Keratinocyte (primary cell): ENCODE measurements at regions not wholly inside any gene's neighbourhood (a gene's known extent, or its start where the extent isn't known, plus 50 kb on each side); places are given as distances from the start of the nearest gene placed in this dataset.
"Not testable (repeated sequence)": the region's sequence is repeated elsewhere in the genome, so short reads cannot be mapped to it uniquely, and the experiment has no call there.

Experiments
- DNase-seq: peaks from one replicate; pipeline ENCODE4 v3.0.0-alpha.2; 2011; ENCODE audit warnings: low read depth, missing footprints, low spot score
- FAIRE-seq: peaks from 2 replicates; lab custom pipeline; 2011; peaks lifted over from hg19 to GRCh38; lab: Jason Lieb, UNC
- H2AFZ ChIP-seq: 2 replicates; pipeline ENCODE4 v1.6.0; 2012; ENCODE audit warnings: low read length, control low read depth, inconsistent platforms; ENCODE audit not compliant: control insufficient read depth
- H3K27ac ChIP-seq: 2 replicates; pipeline ENCODE4 v1.5.1; 2011; ENCODE audit warnings: low read length; ENCODE audit not compliant: control insufficient read depth, insufficient read depth
- H3K27me3 ChIP-seq: 3 replicates; pipeline ENCODE4 v1.6.0; 2011; ENCODE audit warnings: low read length; ENCODE audit not compliant: control insufficient read depth, insufficient read depth; ENCODE audit errors: extremely low read depth
- H3K36me3 ChIP-seq, 2 experiments: 2 replicates in 1 of 2; 3 replicates in 1 of 2; pipeline ENCODE4 v1.5.1; 2011; ENCODE audit warnings: low read length in 2 of 2, mild to moderate bottlenecking in 1 of 2; ENCODE audit not compliant: control insufficient read depth in 2 of 2, insufficient read depth in 2 of 2; ENCODE audit errors: extremely low read depth in 1 of 2
- H3K4me1 ChIP-seq: 3 replicates; pipeline ENCODE4 v1.5.1; 2011; ENCODE audit warnings: low read length; ENCODE audit not compliant: control insufficient read depth, insufficient read depth; ENCODE audit errors: extremely low read depth
- H3K4me2 ChIP-seq: 3 replicates; pipeline ENCODE4 v1.6.0; 2011; ENCODE audit warnings: low read depth, low read length; ENCODE audit not compliant: control insufficient read depth, insufficient read depth; ENCODE audit errors: extremely low read depth
- H3K4me3 ChIP-seq, 3 experiments: fragments of 200-600 bp in 1 of 3; sonication (generic) in 1 of 3; 2 replicates in 2 of 3; 3 replicates in 1 of 3; pipeline ENCODE4 v1.5.1; 2011 to 2016; ENCODE audit warnings: low read length in 3 of 3, mild to moderate bottlenecking in 3 of 3, control low read depth in 2 of 3, inconsistent platforms in 1 of 3, low read depth in 1 of 3, mixed read lengths in 1 of 3, mixed run types in 1 of 3, moderate library complexity in 1 of 3; ENCODE audit not compliant: control insufficient read depth in 2 of 3, insufficient read depth in 2 of 3; ENCODE audit errors: extremely low read depth in 1 of 3
- H3K79me2 ChIP-seq: 2 replicates; pipeline ENCODE4 v1.6.0; 2012; ENCODE audit warnings: low read length; ENCODE audit not compliant: control insufficient read depth, insufficient read depth
- H3K9ac ChIP-seq: 3 replicates; pipeline ENCODE4 v1.6.0; 2011; ENCODE audit warnings: low read length; ENCODE audit not compliant: control insufficient read depth, insufficient read depth; ENCODE audit errors: extremely low read depth
- H3K9me1 ChIP-seq: 3 replicates; pipeline ENCODE4 v1.6.0; 2011; ENCODE audit warnings: low read length; ENCODE audit not compliant: control insufficient read depth, insufficient read depth; ENCODE audit errors: extremely low read depth
- H3K9me3 ChIP-seq: 2 replicates; pipeline ENCODE4 v1.5.1; 2012; ENCODE audit warnings: low read depth, low read length; ENCODE audit not compliant: control insufficient read depth
- H4K20me1 ChIP-seq: 3 replicates; pipeline ENCODE4 v1.6.0; 2011; ENCODE audit warnings: low read length; ENCODE audit not compliant: control insufficient read depth, insufficient read depth; ENCODE audit errors: extremely low read depth
- EZH2 ChIP-seq: IDR thresholded peaks from one replicate; pipeline ENCODE4 v1.6.1; 2012; ENCODE audit warnings: inconsistent platforms, mild to moderate bottlenecking, low read length, moderate library complexity
- dilution Hi-C: fragments of 300-500 bp; cut with MboI; formaldehyde crosslinking; loops from one replicate; pipeline ENCODE4 v1.7.0; 2020; ENCODE audit warnings: low sequenced_read_pairs; ENCODE audit not compliant: extremely low pct_ligation_motif_present
- TF ChIP-seq, protein P1 (sequence below), 3 experiments: IDR thresholded peaks in 1 of 3; conservative IDR thresholded peaks in 1 of 3; optimal IDR thresholded peaks in 1 of 3; 2 replicates in 2 of 3; 3 replicates in 1 of 3; pipeline versions ENCODE3 to v1.5.1; 2011; ENCODE audit warnings: low read length in 3 of 3, mild to moderate bottlenecking in 3 of 3, moderate library complexity in 2 of 3, control low read depth in 1 of 3, inconsistent platforms in 1 of 3; ENCODE audit not compliant: insufficient read depth in 2 of 3; ENCODE audit errors: extremely low read depth in 1 of 3

DNA sequence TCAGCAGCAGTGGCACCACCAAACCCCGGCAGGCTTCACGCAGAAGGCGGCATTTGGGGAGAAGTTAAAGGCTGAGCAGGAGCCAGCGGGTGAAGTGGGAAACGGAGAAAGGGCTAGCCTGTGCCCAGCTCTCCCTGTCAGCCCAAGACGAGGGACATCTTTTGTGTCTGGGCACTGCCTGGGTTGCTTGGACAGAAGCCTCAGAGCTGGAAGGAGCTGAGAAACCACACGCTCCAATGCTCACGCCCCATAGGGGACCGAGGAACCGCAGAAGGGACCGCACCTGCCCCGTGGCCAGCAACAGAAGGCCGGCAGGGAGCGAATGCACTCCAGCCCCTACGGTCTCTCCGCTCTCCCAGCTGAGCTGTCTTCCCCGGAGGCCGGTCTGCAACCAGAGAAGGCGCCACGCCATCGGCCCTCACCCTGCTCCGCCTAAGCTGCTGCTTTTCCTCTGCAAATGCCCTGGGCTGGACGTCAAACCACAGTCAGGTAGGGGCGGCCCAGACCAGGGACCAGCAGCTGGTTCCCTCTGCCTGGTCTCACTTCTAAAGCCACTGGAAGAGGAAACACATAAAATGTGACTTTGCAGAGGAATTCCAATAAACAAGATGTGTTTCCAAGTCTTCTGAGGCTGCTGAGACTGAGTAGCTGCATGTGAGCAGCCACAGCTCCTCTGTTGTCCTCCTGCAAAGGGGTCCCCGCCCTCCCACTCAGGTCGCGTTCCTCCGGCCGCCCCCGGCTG is 182.4 kb upstream of the ZNF469 start:
- H3K27ac ChIP-seq, H3K36me3 ChIP-seq, H3K9ac ChIP-seq, H3K9me1 ChIP-seq, H3K27me3 ChIP-seq, H4K20me1 ChIP-seq, FAIRE-seq, H2AFZ ChIP-seq, H3K9me3 ChIP-seq, H3K4me1 ChIP-seq, dilution Hi-C loops, DNase-seq, H3K4me2 ChIP-seq, H3K4me3 ChIP-seq, H3K79me2 ChIP-seq: not testable (repeated sequence)

DNA sequence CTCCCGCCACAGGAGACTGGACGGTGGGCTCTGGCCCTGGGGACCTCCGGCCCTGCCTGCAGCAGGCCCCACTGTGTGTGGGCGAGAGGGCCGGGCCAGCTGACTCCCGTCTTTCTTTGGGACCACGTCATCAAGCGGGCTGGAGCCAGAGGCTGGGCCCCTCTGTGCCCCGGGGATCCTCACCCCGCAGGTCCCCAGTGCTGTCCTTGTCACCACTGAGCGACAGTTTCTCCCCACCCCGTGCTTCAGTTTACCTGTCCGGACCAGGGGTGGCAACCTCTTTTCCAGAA is 181.9 kb upstream of the ZNF469 start:
- no peak overlapping the region for H3K4me3 ChIP-seq
- H3K9me1 ChIP-seq: no peaks in the 10 kb centered on the region
- H3K9me3 ChIP-seq: no peaks in the 10 kb centered on the region
- no peak overlapping the region for H2AFZ ChIP-seq
- no peaks in the 10 kb centered on the region for H4K20me1 ChIP-seq
- H3K27me3 ChIP-seq: peaks cover 2% of the 10 kb centered on the region
- no peak overlapping the region for H3K4me2 ChIP-seq
- no peak for TF ChIP-seq EZH2
- TF ChIP-seq, protein P1, sequence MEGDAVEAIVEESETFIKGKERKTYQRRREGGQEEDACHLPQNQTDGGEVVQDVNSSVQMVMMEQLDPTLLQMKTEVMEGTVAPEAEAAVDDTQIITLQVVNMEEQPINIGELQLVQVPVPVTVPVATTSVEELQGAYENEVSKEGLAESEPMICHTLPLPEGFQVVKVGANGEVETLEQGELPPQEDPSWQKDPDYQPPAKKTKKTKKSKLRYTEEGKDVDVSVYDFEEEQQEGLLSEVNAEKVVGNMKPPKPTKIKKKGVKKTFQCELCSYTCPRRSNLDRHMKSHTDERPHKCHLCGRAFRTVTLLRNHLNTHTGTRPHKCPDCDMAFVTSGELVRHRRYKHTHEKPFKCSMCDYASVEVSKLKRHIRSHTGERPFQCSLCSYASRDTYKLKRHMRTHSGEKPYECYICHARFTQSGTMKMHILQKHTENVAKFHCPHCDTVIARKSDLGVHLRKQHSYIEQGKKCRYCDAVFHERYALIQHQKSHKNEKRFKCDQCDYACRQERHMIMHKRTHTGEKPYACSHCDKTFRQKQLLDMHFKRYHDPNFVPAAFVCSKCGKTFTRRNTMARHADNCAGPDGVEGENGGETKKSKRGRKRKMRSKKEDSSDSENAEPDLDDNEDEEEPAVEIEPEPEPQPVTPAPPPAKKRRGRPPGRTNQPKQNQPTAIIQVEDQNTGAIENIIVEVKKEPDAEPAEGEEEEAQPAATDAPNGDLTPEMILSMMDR (optimal IDR thresholded peaks at IDR 0.05 in 1 of 3, IDR thresholded peaks at IDR 0.05 in 1 of 3, conservative IDR thresholded peaks at IDR 0.05 in 1 of 3; ENCODE audit: extremely low read depth in 1 of 3, insufficient read depth in 2 of 3, low read length in 3 of 3): no peak
- H3K4me1 ChIP-seq: no peaks in the 10 kb centered on the region
- no peak overlapping the region for H3K27ac ChIP-seq
- H3K79me2 ChIP-seq: no peaks in the 10 kb centered on the region
- no peak overlapping the region for H3K9ac ChIP-seq
- no peaks in the 10 kb centered on the region for H3K36me3 ChIP-seq
- DNase-seq (no peak), FAIRE-seq (no peak)
- dilution Hi-C loops: no loop called here

DNA sequence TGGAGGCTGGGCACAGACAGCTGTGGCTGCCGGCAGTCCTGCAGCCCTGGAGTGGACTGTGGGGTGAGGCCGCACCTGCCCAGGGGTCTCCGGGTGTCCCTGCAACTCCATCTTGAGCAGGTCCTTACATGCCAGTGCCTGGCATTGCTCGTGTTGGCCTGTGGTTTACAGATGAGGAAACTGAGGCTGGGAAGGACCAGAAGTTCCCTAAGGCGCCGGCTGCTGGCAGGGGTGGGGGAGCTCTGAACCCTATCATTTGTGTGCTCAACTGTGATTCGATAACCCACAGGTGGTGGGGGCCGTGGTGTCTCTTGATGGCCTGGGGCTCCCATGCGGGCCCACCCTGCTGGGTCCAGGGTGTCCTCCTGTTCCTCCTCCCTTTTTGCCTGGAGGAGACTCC is 181.1 kb upstream of the ZNF469 start:
- H4K20me1 ChIP-seq, H2AFZ ChIP-seq, H3K4me1 ChIP-seq, H3K36me3 ChIP-seq, H3K9ac ChIP-seq, H3K79me2 ChIP-seq, H3K9me1 ChIP-seq, H3K27ac ChIP-seq, H3K4me3 ChIP-seq, H3K9me3 ChIP-seq, DNase-seq, dilution Hi-C loops, H3K4me2 ChIP-seq, H3K27me3 ChIP-seq, FAIRE-seq: not testable (repeated sequence)
